GM12878 (cell line): ENCODE measurements at regions not wholly inside any gene's neighbourhood (a gene's known extent, or its start where the extent isn't known, plus 50 kb on each side); places are given as distances from the start of the nearest gene placed in this dataset.

Experiments
- ATAC-seq: fragments of 200-7000 bp; cut with Tn5 transposase; 3 replicates; pipeline ENCODE4 v1.9.1; 2020; ENCODE audit warnings: mild to moderate bottlenecking, moderate library complexity
- BruUV-seq: library from RNA; stranded (reverse); fragments of 400-500 nt; replicated peaks from 2 replicates; lab custom pipeline; 2021; lab: Mats Ljungman, UMichigan
- CTCF ChIA-PET: fragments of 300-600 bp; sonication (Branson Sonifier 250); formaldehyde crosslinking; extraction: SDS; loops from one replicate; lab custom pipeline; 2021; ENCODE audit warnings: inconsistent platforms; lab: Yijun Ruan, JAX
- POLR2A ChIA-PET: fragments of 350-600 bp; formaldehyde crosslinking; extraction: SDS; loops from one replicate; lab custom pipeline; 2021; ENCODE audit warnings: inconsistent platforms; lab: Charles Lee
- RAD21 ChIA-PET: fragments of 300-600 bp; sonication (Branson Sonifier 250); formaldehyde crosslinking; loops from one replicate; lab custom pipeline; 2023; ENCODE audit warnings: antibody characterized with exemption; ENCODE audit not compliant: unreplicated experiment; lab: Charles Lee
- SMC1A ChIA-PET: fragments of 300-600 bp; sonication (Branson Sonifier 250); formaldehyde crosslinking; loops from one replicate; lab custom pipeline; 2023; ENCODE audit not compliant: unreplicated experiment, uncharacterized antibody; lab: Charles Lee
- DNase-seq: peaks from one replicate; pipeline ENCODE4 v3.0.0-alpha.2; 2011; ENCODE audit warnings: low read depth, low spot score
- FAIRE-seq: peaks from 3 replicates; lab custom pipeline; 2011; peaks lifted over from hg19 to GRCh38; lab: Jason Lieb, UNC
- H2AFZ ChIP-seq: 2 replicates; pipeline ENCODE4 v1.6.0; 2011; ENCODE audit warnings: low read depth, low read length, control low read depth; ENCODE audit not compliant: control insufficient read depth
- H3K27ac ChIP-seq: 2 replicates; pipeline ENCODE4 v1.5.1; 2011; ENCODE audit warnings: control low read depth; ENCODE audit not compliant: control insufficient read depth, insufficient read depth
- H3K27me3 ChIP-seq, 2 experiments: replicated peaks in 1 of 2; 2 replicates each; pipeline versions ENCODE4 v1.6.0 to v1.6.1; 2011; ENCODE audit warnings: low read length in 1 of 2; ENCODE audit not compliant: control insufficient read depth in 2 of 2, insufficient read depth in 2 of 2
- H3K36me3 ChIP-seq, 2 experiments: 2 replicates each; pipeline ENCODE4 v1.5.1; 2011; ENCODE audit warnings: low read length in 1 of 2; ENCODE audit not compliant: control insufficient read depth in 2 of 2, insufficient read depth in 2 of 2
- H3K4me1 ChIP-seq: 2 replicates; pipeline ENCODE4 v1.6.1; 2011; ENCODE audit warnings: mild to moderate bottlenecking, low read length, moderate library complexity, mixed read lengths; ENCODE audit not compliant: control insufficient read depth, insufficient read depth
- H3K4me2 ChIP-seq: 2 replicates; pipeline ENCODE4 v1.6.0; 2011; ENCODE audit warnings: control low read depth; ENCODE audit not compliant: control insufficient read depth, insufficient read depth
- H3K4me3 ChIP-seq: fragments of 200-600 bp; sonication (generic); 2 replicates; pipeline ENCODE4 v1.5.1; 2016
- H3K79me2 ChIP-seq: 2 replicates; pipeline ENCODE4 v1.6.0; 2011; ENCODE audit warnings: low read length; ENCODE audit not compliant: control insufficient read depth, insufficient read depth
- H3K9ac ChIP-seq: 2 replicates; pipeline ENCODE4 v1.8.0; 2011; ENCODE audit warnings: low read length, control low read depth, mixed read lengths; ENCODE audit not compliant: control insufficient read depth, insufficient read depth
- H3K9me3 ChIP-seq: replicated peaks from 3 replicates; pipeline ENCODE4 v1.5.1; 2011; ENCODE audit warnings: mild to moderate bottlenecking, low read length; ENCODE audit not compliant: control insufficient read depth, insufficient read depth
- H4K20me1 ChIP-seq: 2 replicates; pipeline ENCODE4 v1.6.0; 2011; ENCODE audit not compliant: control insufficient read depth, insufficient read depth
- ATF7 ChIP-seq: fragments of 450-650 bp; IDR thresholded peaks from 2 replicates; pipeline ENCODE4 v1.6.1; 2016; ENCODE audit warnings: low read depth, mild to moderate bottlenecking
- BCL11A ChIP-seq: IDR thresholded peaks from 2 replicates; pipeline ENCODE4 v1.6.1; 2011; ENCODE audit warnings: low read depth, low read length
- CBFB ChIP-seq: IDR thresholded peaks from 2 replicates; pipeline ENCODE4 v1.6.1; 2016; ENCODE audit warnings: antibody characterized with exemption, low read depth
- CHD1 ChIP-seq: IDR thresholded peaks from 2 replicates; pipeline ENCODE4 v1.6.1; 2012; ENCODE audit warnings: low read depth, low read length, improper control_type of control experiment
- CHD2 ChIP-seq: IDR thresholded peaks from 2 replicates; pipeline ENCODE4 v1.6.1; 2011; ENCODE audit warnings: low read depth, low read length, improper control_type of control experiment, borderline replicate concordance
- E2F8 ChIP-seq: fragments of 450-650 bp; IDR thresholded peaks from 2 replicates; pipeline ENCODE4 v1.6.1; 2018; ENCODE audit warnings: mild to moderate bottlenecking, low read depth, moderate library complexity; ENCODE audit not compliant: partially characterized antibody
- KAT2A ChIP-seq: conservative IDR thresholded peaks from 2 replicates; pipeline ENCODE4 v1.6.1; 2011; ENCODE audit warnings: low read depth, low read length; ENCODE audit not compliant: control insufficient read depth
- KLF5 ChIP-seq: fragments of 450-650 bp; IDR thresholded peaks from 2 replicates; pipeline ENCODE4 v1.6.1; 2014; ENCODE audit warnings: mild to moderate bottlenecking; ENCODE audit not compliant: partially characterized antibody
- LARP7 ChIP-seq: fragments of 450-650 bp; IDR thresholded peaks from 2 replicates; pipeline ENCODE4 v1.6.1; 2017; ENCODE audit warnings: mild to moderate bottlenecking
- MEF2A ChIP-seq: IDR thresholded peaks from 2 replicates; pipeline ENCODE4 v1.6.1; 2011; ENCODE audit warnings: low read depth, mild to moderate bottlenecking, low read length, moderate library complexity; ENCODE audit not compliant: insufficient read depth
- NR2F1 ChIP-seq: fragments of 450-650 bp; conservative IDR thresholded peaks from 2 replicates; pipeline ENCODE4 v1.6.1; 2017; ENCODE audit warnings: mild to moderate bottlenecking
- PAX8 ChIP-seq: fragments of 450-650 bp; IDR thresholded peaks from 2 replicates; pipeline ENCODE4 v1.6.1; 2017; ENCODE audit warnings: mild to moderate bottlenecking, moderate library complexity
- PML ChIP-seq: IDR thresholded peaks from 2 replicates; pipeline ENCODE4 v1.6.1; 2012; ENCODE audit warnings: low read length, inconsistent platforms
- RAD51 ChIP-seq: fragments of 450-650 bp; IDR thresholded peaks from 2 replicates; pipeline ENCODE4 v1.6.1; 2016; ENCODE audit warnings: moderate library complexity, mild to moderate bottlenecking, inconsistent platforms
- RFX5 ChIP-seq: IDR thresholded peaks from 2 replicates; pipeline ENCODE4 v1.6.1; 2011; ENCODE audit warnings: low read depth, low read length, improper control_type of control experiment
- WGBS: methylation state at CpG from one replicate; pipeline ENCODE4 v1.1.6; 2016; ENCODE audit warnings: low lambda C conversion rate; ENCODE audit not compliant: insufficient replicate concordance, insufficient coverage; ENCODE audit errors: missing lambda C conversion rate; 5-methylcytosine and 5-hydroxymethylcytosine counted together
- in situ Hi-C: fragments of 300-500 bp; cut with MboI; formaldehyde crosslinking; loops from 9 replicates; pipeline ENCODE4 v1.14.3; 2018; ENCODE audit warnings: mixed read lengths
- intact Hi-C: fragments of 100-400 bp; cut with micrococcal nuclease; formaldehyde crosslinking; loops from one replicate; pipeline ENCODE4 v1.14.2; 2022; ENCODE audit not compliant: unreplicated experiment

- no peak overlapping the region for H3K4me2 ChIP-seq
- H3K36me3 ChIP-seq: no peaks in the 10 kb centered on the region
- intact Hi-C loops (no loop called here), in situ Hi-C loops (no loop called here)
- H3K4me3 ChIP-seq: no peak overlapping the region
- H2AFZ ChIP-seq: no peak overlapping the region
- no peaks in the 10 kb centered on the region for H4K20me1 ChIP-seq
- POLR2A ChIA-PET: no interaction called here
- H3K9me3 ChIP-seq: no peaks in the 10 kb centered on the region
- H3K79me2 ChIP-seq: no peaks in the 10 kb centered on the region
- WGBS: 52% methylated on average over 7 of the region's 7 CpGs
- no TSS peak for BruUV-seq
- ATAC-seq (no peak), DNase-seq (no peak), FAIRE-seq (no peak)
- no peak overlapping the region for H3K9ac ChIP-seq
- CTCF ChIA-PET: no interaction called here
- TF ChIP-seq NR2F1: no peak
- TF ChIP-seq BCL11A: no peak
- no peak for TF ChIP-seq CBFB
- TF ChIP-seq E2F8: no peak
- TF ChIP-seq RFX5: no peak
- TF ChIP-seq ATF7: no peak
- no peak for TF ChIP-seq CHD2
- no peak for TF ChIP-seq PAX8
- TF ChIP-seq RAD51: no peak
- no peak for TF ChIP-seq KAT2A
- TF ChIP-seq MEF2A: no peak
- TF ChIP-seq CHD1: no peak
- no peak for TF ChIP-seq KLF5
- no peak for TF ChIP-seq PML
- TF ChIP-seq LARP7: no peak
- no peaks in the 10 kb centered on the region for H3K4me1 ChIP-seq
- SMC1A ChIA-PET: interaction anchor here (0.6 to 1.7 kb wide), 4 partner anchors 8 to 99 kb away, joined by 3 to 6 read pairs (median 4); no protein-coding TSS in a partner anchor
- no peak overlapping the region for H3K27ac ChIP-seq
- H3K27me3 ChIP-seq: no peaks in the 10 kb centered on the region
- RAD21 ChIA-PET: interaction anchor here (1.4 kb wide), 1 partner anchor 102 kb away, joined by 3 read pairs; no protein-coding TSS in a partner anchor
Measured at GRCh38 chr11:27193434-27194225, 153.0 kb downstream of the BBOX1 start.
